ENCODE measurements at regions not wholly inside any gene's neighbourhood (a gene's known extent, or its start where the extent isn't known, plus 50 kb on each side); places are given as distances from the start of the nearest gene placed in this dataset.

GRCh38 chr13:23992781-23993679 is 95.7 kb upstream of the C1QTNF9B start:
- Histone ChIP-seq H2AFZ (ENCODE audit: low read depth, low read length, severe bottlenecking) (no peak overlapping the region), H4K20me1 (ENCODE audit: low read depth, low read length) (no peaks in the 10 kb centered on the region), H3K4me3 (ENCODE audit: insufficient read depth, low read length, poor library complexity, severe bottlenecking) (no peak overlapping the region), H3K27ac (ENCODE audit: low read depth, low read length) (no peak overlapping the region), H3K9me3 (ENCODE audit: insufficient read depth, low read length) (no peaks in the 10 kb centered on the region), H3K27me3 (ENCODE audit: low read length) (no peaks in the 10 kb centered on the region), H3K9ac (ENCODE audit: low read length) (no peak overlapping the region), H3F3A (ENCODE audit: insufficient read depth) (no peaks in the 10 kb centered on the region), H3K9me2 (replicated peaks; ENCODE audit: insufficient read depth, low read length) (no peaks in the 10 kb centered on the region), H3K36me3 (ENCODE audit: low read length) (no peaks in the 10 kb centered on the region), H3K4me2 (ENCODE audit: low read depth, low read length, poor library complexity, severe bottlenecking) (no peak overlapping the region), H3K79me2 (ENCODE audit: insufficient read depth, low read length) (no peaks in the 10 kb centered on the region)
- no peak for TF ChIP-seq CTCF (IDR thresholded peaks at IDR 0.05; ENCODE audit: insufficient read depth, low read length, poor library complexity, severe bottlenecking)
- TF ChIP-seq EZH2phosphoT487 (conservative IDR thresholded peaks at IDR 0.05; ENCODE audit: low read length), result no peak

GRCh38 chr13:23993680-23993985 is 96.3 kb upstream of the C1QTNF9B start:
- H4K20me1 ChIP-seq (ENCODE audit: low read depth, low read length), result no peaks in the 10 kb centered on the region
- no peaks in the 10 kb centered on the region for H3K79me2 ChIP-seq (ENCODE audit: insufficient read depth, low read length)
- TF ChIP-seq CTCF (IDR thresholded peaks at IDR 0.05; ENCODE audit: insufficient read depth, low read length, poor library complexity, severe bottlenecking), result no peak
- no peak for TF ChIP-seq EZH2phosphoT487 (conservative IDR thresholded peaks at IDR 0.05; ENCODE audit: low read length)
- no peaks in the 10 kb centered on the region for H3K27me3 ChIP-seq (ENCODE audit: low read length)
- no peak overlapping the region for H3K4me2 ChIP-seq (ENCODE audit: low read depth, low read length, poor library complexity, severe bottlenecking)
- H3K9me3 ChIP-seq (ENCODE audit: insufficient read depth, low read length), result no peaks in the 10 kb centered on the region
- no peak overlapping the region for H3K27ac ChIP-seq (ENCODE audit: low read depth, low read length)
- H3K4me3 ChIP-seq (ENCODE audit: insufficient read depth, low read length, poor library complexity, severe bottlenecking), result no peak overlapping the region
- H3K9ac ChIP-seq (ENCODE audit: low read length), result no peak overlapping the region
- no peaks in the 10 kb centered on the region for H3K9me2 ChIP-seq (replicated peaks; ENCODE audit: insufficient read depth, low read length)
- no peaks in the 10 kb centered on the region for H3K36me3 ChIP-seq (ENCODE audit: low read length)
- no peaks in the 10 kb centered on the region for H3F3A ChIP-seq (ENCODE audit: insufficient read depth)
- H2AFZ ChIP-seq (ENCODE audit: low read depth, low read length, severe bottlenecking), result no peak overlapping the region

GRCh38 chr13:23995283-23996073 is 98.2 kb upstream of the C1QTNF9B start:
- Histone ChIP-seq H3K4me2 (ENCODE audit: low read depth, low read length, poor library complexity, severe bottlenecking) (no peak overlapping the region), H3K36me3 (ENCODE audit: low read length) (no peaks in the 10 kb centered on the region), H3K27ac (ENCODE audit: low read depth, low read length) (no peak overlapping the region), H3K4me3 (ENCODE audit: insufficient read depth, low read length, poor library complexity, severe bottlenecking) (no peak overlapping the region), H3K9ac (ENCODE audit: low read length) (no peak overlapping the region), H3K9me2 (replicated peaks; ENCODE audit: insufficient read depth, low read length) (no peaks in the 10 kb centered on the region), H3K27me3 (ENCODE audit: low read length) (no peaks in the 10 kb centered on the region), H3F3A (ENCODE audit: insufficient read depth) (no peaks in the 10 kb centered on the region), H4K20me1 (ENCODE audit: low read depth, low read length) (no peaks in the 10 kb centered on the region), H3K79me2 (ENCODE audit: insufficient read depth, low read length) (no peaks in the 10 kb centered on the region), H3K9me3 (ENCODE audit: insufficient read depth, low read length) (no peaks in the 10 kb centered on the region), H2AFZ (ENCODE audit: low read depth, low read length, severe bottlenecking) (no peak overlapping the region)
- TF ChIP-seq CTCF (IDR thresholded peaks at IDR 0.05; ENCODE audit: insufficient read depth, low read length, poor library complexity, severe bottlenecking), result no peak
- no peak for TF ChIP-seq EZH2phosphoT487 (conservative IDR thresholded peaks at IDR 0.05; ENCODE audit: low read length)
